ENCODE measurements at regions not wholly inside any gene's neighbourhood (a gene's known extent, or its start where the extent isn't known, plus 50 kb on each side); places are given as distances from the start of the nearest gene placed in this dataset.

- H3K27ac ChIP-seq (ENCODE audit: low read depth in 1 of 2, low read length in 2 of 2) = no peak overlapping the region
- WGBS, 2 donors = 89 to 90% methylated on average over 3 of the region's 3 CpGs
- H3K4me1 ChIP-seq (ENCODE audit: control insufficient read depth in 1 of 2, insufficient read depth in 2 of 2, low read length in 2 of 2) = peaks cover 0 to 1% of the 10 kb centered on the region in 2 donors
- intact Hi-C loops (cut with DNase I) = no loop called here
- no peaks in the 10 kb centered on the region for H3K36me3 ChIP-seq (ENCODE audit: control insufficient read depth in 1 of 2, insufficient read depth in 2 of 2, low read length in 1 of 2)
- H3K27me3 ChIP-seq (ENCODE audit: control insufficient read depth in 1 of 2, insufficient read depth in 2 of 2, low read length in 1 of 2) = no peaks in the 10 kb centered on the region
- no peak for ATAC-seq (ENCODE audit: low FRiP score)
- H3K9me3 ChIP-seq (ENCODE audit: control insufficient read depth, low read length) = no peaks in the 10 kb centered on the region
- no peak overlapping the region for H3K4me3 ChIP-seq (ENCODE audit: low read length in 2 of 2)
- DNase-seq = no peak
Observed at GRCh38 chr2:21353879-21354679, 230.3 kb downstream of the TDRD15 start.

- DNase-seq (no peak), ATAC-seq (ENCODE audit: low FRiP score) (no peak)
- Histone ChIP-seq H3K27ac (ENCODE audit: low read depth in 1 of 2, low read length in 2 of 2) (no peak overlapping the region), H3K36me3 (ENCODE audit: control insufficient read depth in 1 of 2, insufficient read depth in 2 of 2, low read length in 1 of 2) (no peaks in the 10 kb centered on the region), H3K27me3 (ENCODE audit: control insufficient read depth in 1 of 2, insufficient read depth in 2 of 2, low read length in 1 of 2) (no peaks in the 10 kb centered on the region), H3K4me3 (ENCODE audit: low read length in 2 of 2) (no peak overlapping the region), H3K4me1 (ENCODE audit: control insufficient read depth in 1 of 2, insufficient read depth in 2 of 2, low read length in 2 of 2) (peaks cover 0 to 1% of the 10 kb centered on the region in 2 donors), H3K9me3 (ENCODE audit: control insufficient read depth, low read length) (no peaks in the 10 kb centered on the region)
- 69 to 70% methylated on average over 9 of the region's 9 CpGs for WGBS, 2 donors
- intact Hi-C loops (cut with DNase I) = no loop called here
Observed at GRCh38 chr2:21356086-21356856, 232.5 kb downstream of the TDRD15 start.

GRCh38 chr2:21356857-21357255, 233.1 kb downstream of the TDRD15 start:
- Histone ChIP-seq H3K36me3 (ENCODE audit: control insufficient read depth in 1 of 2, insufficient read depth in 2 of 2, low read length in 1 of 2) (no peaks in the 10 kb centered on the region), H3K27me3 (ENCODE audit: control insufficient read depth in 1 of 2, insufficient read depth in 2 of 2, low read length in 1 of 2) (no peaks in the 10 kb centered on the region), H3K4me3 (ENCODE audit: low read length in 2 of 2) (no peak overlapping the region), H3K4me1 (ENCODE audit: control insufficient read depth in 1 of 2, insufficient read depth in 2 of 2, low read length in 2 of 2) (peaks cover 0 to 1% of the 10 kb centered on the region in 2 donors), H3K27ac (ENCODE audit: low read depth in 1 of 2, low read length in 2 of 2) (no peak overlapping the region), H3K9me3 (ENCODE audit: control insufficient read depth, low read length) (no peaks in the 10 kb centered on the region)
- no peak for DNase-seq
- ATAC-seq (ENCODE audit: low FRiP score) = no peak
- intact Hi-C loops (cut with DNase I) = no loop called here
- WGBS, 2 donors = 93 to 96% methylated on average over 3 of the region's 3 CpGs

GRCh38 chr2:21358976-21359375, 235.2 kb downstream of the TDRD15 start:
- ATAC-seq (ENCODE audit: low FRiP score) = no peak

GRCh38 chr2:21361384-21361783, 237.6 kb downstream of the TDRD15 start:
- WGBS, 2 donors = 94 to 95% methylated on average over 3 of the region's 3 CpGs
- DNase-seq (no peak), ATAC-seq (ENCODE audit: low FRiP score) (no peak)
- Histone ChIP-seq H3K9me3 (ENCODE audit: control insufficient read depth, low read length) (no peaks in the 10 kb centered on the region), H3K27ac (ENCODE audit: low read depth in 1 of 2, low read length in 2 of 2) (no peak overlapping the region), H3K4me1 (ENCODE audit: control insufficient read depth in 1 of 2, insufficient read depth in 2 of 2, low read length in 2 of 2) (no peaks in the 10 kb centered on the region), H3K4me3 (ENCODE audit: low read length in 2 of 2) (no peak overlapping the region), H3K36me3 (ENCODE audit: control insufficient read depth in 1 of 2, insufficient read depth in 2 of 2, low read length in 1 of 2) (no peaks in the 10 kb centered on the region), H3K27me3 (ENCODE audit: control insufficient read depth in 1 of 2, insufficient read depth in 2 of 2, low read length in 1 of 2) (no peaks in the 10 kb centered on the region)
- intact Hi-C loops (cut with DNase I) = no loop called here

More at GRCh38 chr2:21358976-21359375, 235.2 kb downstream of the TDRD15 start:
- H3K4me1 ChIP-seq (ENCODE audit: control insufficient read depth in 1 of 2, insufficient read depth in 2 of 2, low read length in 2 of 2) = no peaks in the 10 kb centered on the region
- no peaks in the 10 kb centered on the region for H3K36me3 ChIP-seq (ENCODE audit: control insufficient read depth in 1 of 2, insufficient read depth in 2 of 2, low read length in 1 of 2)
- no peaks in the 10 kb centered on the region for H3K9me3 ChIP-seq (ENCODE audit: control insufficient read depth, low read length)
- WGBS, 2 donors = 91 to 92% methylated on average over 2 of the region's 2 CpGs
- no peak overlapping the region for H3K27ac ChIP-seq (ENCODE audit: low read depth in 1 of 2, low read length in 2 of 2)
- H3K4me3 ChIP-seq (ENCODE audit: low read length in 2 of 2) = no peak overlapping the region
- DNase-seq = no peak
- intact Hi-C loops (cut with DNase I) = no loop called here
- no peaks in the 10 kb centered on the region for H3K27me3 ChIP-seq (ENCODE audit: control insufficient read depth in 1 of 2, insufficient read depth in 2 of 2, low read length in 1 of 2)

GRCh38 chr2:21361957-21362486, 238.3 kb downstream of the TDRD15 start:
- intact Hi-C loops (cut with DNase I) = no loop called here
- no peak overlapping the region for H3K27ac ChIP-seq (ENCODE audit: low read depth in 1 of 2, low read length in 2 of 2)
- DNase-seq = no peak
- no peaks in the 10 kb centered on the region for H3K9me3 ChIP-seq (ENCODE audit: control insufficient read depth, low read length)
- no peak overlapping the region for H3K4me3 ChIP-seq (ENCODE audit: low read length in 2 of 2)
- H3K4me1 ChIP-seq (ENCODE audit: control insufficient read depth in 1 of 2, insufficient read depth in 2 of 2, low read length in 2 of 2) = no peaks in the 10 kb centered on the region
- H3K36me3 ChIP-seq (ENCODE audit: control insufficient read depth in 1 of 2, insufficient read depth in 2 of 2, low read length in 1 of 2) = no peaks in the 10 kb centered on the region
- no peaks in the 10 kb centered on the region for H3K27me3 ChIP-seq (ENCODE audit: control insufficient read depth in 1 of 2, insufficient read depth in 2 of 2, low read length in 1 of 2)
- no peak for ATAC-seq (ENCODE audit: low FRiP score)
- WGBS, 2 donors = 94 to 98% methylated on average over 5 of the region's 5 CpGs

- intact Hi-C loops (cut with DNase I) = no loop called here
- 93 to 95% methylated on average over 3 of the region's 3 CpGs for WGBS, 2 donors
- no peaks in the 10 kb centered on the region for H3K36me3 ChIP-seq (ENCODE audit: control insufficient read depth in 1 of 2, insufficient read depth in 2 of 2, low read length in 1 of 2)
- H3K9me3 ChIP-seq (ENCODE audit: control insufficient read depth, low read length) = no peaks in the 10 kb centered on the region
- DNase-seq = no peak
- no peak for ATAC-seq (ENCODE audit: low FRiP score)
- H3K4me1 ChIP-seq (ENCODE audit: control insufficient read depth in 1 of 2, insufficient read depth in 2 of 2, low read length in 2 of 2) = no peaks in the 10 kb centered on the region
- H3K27ac ChIP-seq (ENCODE audit: low read depth in 1 of 2, low read length in 2 of 2) = no peak overlapping the region
- no peak overlapping the region for H3K4me3 ChIP-seq (ENCODE audit: low read length in 2 of 2)
- H3K27me3 ChIP-seq (ENCODE audit: control insufficient read depth in 1 of 2, insufficient read depth in 2 of 2, low read length in 1 of 2) = no peaks in the 10 kb centered on the region
Observed at GRCh38 chr2:21363364-21363763, 239.6 kb downstream of the TDRD15 start.

GRCh38 chr2:21367421-21367820, 243.7 kb downstream of the TDRD15 start:
- H3K27ac ChIP-seq (ENCODE audit: low read depth in 1 of 2, low read length in 2 of 2) = no peak overlapping the region
- H3K4me1 ChIP-seq (ENCODE audit: control insufficient read depth in 1 of 2, insufficient read depth in 2 of 2, low read length in 2 of 2) = no peaks in the 10 kb centered on the region
- ATAC-seq (ENCODE audit: low FRiP score) = no peak
- intact Hi-C loops (cut with DNase I) = no loop called here
- no peaks in the 10 kb centered on the region for H3K9me3 ChIP-seq (ENCODE audit: control insufficient read depth, low read length)
- no peak for DNase-seq
- no peak overlapping the region for H3K4me3 ChIP-seq (ENCODE audit: low read length in 2 of 2)
- H3K36me3 ChIP-seq (ENCODE audit: control insufficient read depth in 1 of 2, insufficient read depth in 2 of 2, low read length in 1 of 2) = no peaks in the 10 kb centered on the region
- no peaks in the 10 kb centered on the region for H3K27me3 ChIP-seq (ENCODE audit: control insufficient read depth in 1 of 2, insufficient read depth in 2 of 2, low read length in 1 of 2)
- 88 to 94% methylated on average over 3 of the region's 3 CpGs for WGBS, 2 donors

Measured in aorta (tissue), 5 donors.